Esophagus mucosa (tissue), 1 donor: ENCODE measurements at regions not wholly inside any gene's neighbourhood (a gene's known extent, or its start where the extent isn't known, plus 50 kb on each side); places are given as distances from the start of the nearest gene placed in this dataset.

Source experiments
- ATAC-seq: fragments of 200-7000 bp; cut with Tn5 transposase; one replicate; pipeline ENCODE4 v1.9.1; 2020
- donor health status: DM: yes; HTN: yes; CAD: no.

DNA sequence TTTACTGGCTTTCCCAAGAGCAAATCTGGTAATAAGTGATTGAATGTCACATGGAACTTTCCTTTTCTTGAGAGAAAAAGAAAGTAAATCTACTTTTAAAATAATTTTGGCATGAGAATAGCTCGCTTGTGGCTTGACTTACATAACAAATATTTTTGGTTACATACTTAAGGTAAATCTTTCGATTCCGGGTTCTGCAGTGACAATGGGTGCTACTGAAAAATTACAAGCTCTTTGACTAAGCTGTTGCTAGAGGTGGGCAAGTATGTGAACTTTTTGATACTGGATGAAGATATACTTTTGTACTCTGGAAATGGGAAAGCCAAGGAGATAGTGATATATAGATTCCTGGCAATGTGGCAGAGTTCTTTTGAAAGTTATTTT, 51.9 kb upstream of the OTOL1 start:
- no peak for ATAC-seq

DNA sequence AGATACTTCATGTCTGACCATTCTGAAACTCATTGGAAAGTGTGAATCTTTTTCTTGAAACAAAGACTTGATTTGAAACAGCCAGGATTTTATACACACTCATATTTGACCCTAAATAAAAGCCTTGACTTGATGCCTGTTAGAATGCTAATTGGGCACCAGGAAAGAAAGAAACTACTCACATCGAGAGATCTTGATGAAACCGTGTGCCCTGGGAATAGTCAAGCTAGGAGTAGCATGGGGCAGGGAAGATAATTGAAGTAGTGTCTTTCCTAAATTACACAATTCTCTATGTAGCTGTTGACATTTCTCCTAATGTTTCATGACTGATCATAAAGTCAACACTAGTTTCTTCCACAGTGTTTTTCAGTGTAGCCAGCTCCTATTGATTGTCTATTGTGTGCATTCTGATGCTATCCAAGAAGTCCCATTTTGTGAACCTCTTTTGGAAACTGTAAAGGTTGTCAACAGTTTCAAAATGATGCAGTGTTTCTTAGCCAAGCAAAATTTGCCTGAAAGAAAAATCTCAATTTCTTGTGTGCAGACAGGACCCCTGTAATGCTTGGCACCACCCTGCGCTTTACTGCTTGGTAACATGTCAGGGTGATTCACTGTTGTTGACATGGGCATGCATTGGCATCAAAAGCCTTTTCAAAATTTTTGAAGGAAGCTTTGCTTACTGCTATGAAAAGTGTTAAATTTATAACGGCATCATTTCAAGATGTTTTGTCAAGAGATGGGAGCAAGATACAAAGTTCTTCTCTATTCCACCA, 52.5 kb upstream of the OTOL1 start:
- ATAC-seq, result no peak

DNA sequence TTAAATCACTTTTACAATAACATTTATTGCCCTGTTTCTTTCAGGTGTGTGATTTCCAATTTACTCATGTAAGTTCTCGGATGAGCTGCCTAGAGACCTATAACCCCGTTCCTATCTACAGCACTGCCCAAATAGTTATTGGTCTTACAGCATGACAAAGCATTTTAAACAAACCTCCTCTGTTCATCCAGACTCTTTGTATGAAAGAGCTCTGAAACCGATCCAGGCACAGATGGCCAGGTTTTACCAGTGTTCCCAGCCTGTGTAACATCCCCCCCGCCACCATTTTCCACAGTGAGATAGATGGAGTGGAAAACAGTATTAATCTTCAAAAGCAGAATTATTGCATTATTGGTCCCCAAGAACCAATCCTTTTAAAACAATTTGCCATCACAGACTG, 59.0 kb upstream of the SPTSSB start:
- ATAC-seq, result no peak

DNA sequence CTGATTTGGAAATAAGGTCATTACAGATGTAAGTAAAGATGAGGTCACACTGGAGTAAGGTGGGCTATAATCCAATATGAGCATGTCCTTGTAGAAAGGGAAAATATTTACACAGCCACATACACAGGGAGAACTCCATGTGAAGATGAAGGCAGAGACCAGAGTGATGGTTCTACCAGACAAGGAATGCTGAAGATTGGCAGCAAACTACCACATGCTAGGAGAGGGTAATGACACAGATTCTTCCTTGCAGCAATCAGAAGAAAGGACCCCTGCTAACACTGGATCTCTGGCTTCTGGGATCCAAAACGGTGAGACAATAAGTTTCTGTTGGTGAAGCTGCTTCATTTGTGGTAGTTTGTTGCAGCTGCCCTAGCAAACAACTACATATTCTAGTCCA, 56.0 kb upstream of the SPTSSB start:
- ATAC-seq, result no peak

DNA sequence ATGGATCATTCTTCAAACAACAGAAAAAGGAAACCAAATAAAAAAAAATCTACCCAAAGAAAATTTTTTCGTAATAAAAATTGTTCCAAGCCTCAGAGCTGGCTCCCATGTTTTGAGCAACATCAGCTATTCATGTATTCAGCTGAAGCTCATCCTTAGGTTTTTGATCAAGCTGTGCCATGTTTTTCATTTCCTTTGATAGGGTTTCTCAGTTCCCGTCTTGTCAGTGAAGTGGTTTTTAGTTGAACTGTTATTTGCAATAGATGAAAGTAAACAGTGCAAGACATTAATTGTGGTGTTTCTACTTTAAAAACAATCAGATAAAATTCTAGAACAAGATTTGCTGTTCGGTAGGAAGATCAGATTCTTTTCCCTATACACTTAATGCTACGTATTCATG, 55.4 kb upstream of the SPTSSB start:
- no peak for ATAC-seq

DNA sequence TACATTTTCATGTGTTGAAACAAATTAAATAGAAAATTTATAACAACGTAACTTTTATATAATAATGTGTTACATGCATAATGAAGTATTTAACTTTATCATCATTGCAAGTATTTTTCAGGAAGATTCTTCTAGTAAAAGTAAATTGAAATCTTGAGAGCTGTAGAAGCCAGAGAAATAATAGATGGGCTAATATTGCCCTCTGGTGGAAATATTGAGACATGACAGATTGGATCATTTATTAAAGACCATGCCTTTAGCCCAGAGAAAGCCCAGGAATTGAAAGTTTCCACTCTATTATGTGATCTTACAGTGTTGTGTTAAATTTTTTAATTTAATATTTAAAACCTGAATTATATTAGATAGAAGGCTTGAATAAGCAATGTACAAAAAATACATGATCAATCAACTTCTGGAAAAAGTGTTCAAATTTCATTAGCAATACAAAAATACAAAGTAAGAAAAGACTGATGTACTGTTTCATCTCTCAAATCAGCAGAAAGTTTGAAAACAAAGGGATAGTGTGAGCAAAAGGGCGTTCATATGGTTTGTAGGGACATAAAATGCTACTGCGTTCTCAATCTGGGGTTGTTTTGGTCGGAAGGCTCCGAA, 52.7 kb upstream of the SPTSSB start:
- peak; percentile 67 for ATAC-seq

DNA sequence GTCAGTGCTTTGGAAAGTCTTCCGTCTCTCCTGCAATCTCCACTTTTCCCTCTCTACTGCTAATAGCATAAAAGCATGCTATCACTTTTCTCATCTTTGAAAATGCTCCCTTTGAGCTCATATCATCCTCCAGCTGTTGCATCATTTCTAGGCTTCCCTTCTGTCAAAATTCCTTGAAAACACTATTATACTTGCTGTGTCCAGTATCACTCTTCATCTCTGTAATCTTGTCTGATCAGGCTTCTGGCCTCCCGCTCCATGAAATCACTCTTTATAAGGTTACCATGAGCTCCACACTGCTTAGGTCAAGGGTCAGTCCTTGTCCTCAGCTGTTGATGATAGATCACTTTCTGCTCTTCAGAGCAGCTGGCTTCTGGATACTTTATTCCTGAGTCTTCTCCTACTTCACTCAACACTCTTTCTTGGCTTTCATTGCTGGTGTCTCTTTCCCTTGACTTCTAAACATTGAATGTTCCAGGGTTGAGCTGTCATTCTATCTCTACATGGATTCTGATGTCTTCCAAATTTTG, 50.9 kb upstream of the SPTSSB start:
- ATAC-seq, result no peak
